Naive thymus-derived CD8-positive, alpha-beta T cell (primary cell): ENCODE measurements at regions not wholly inside any gene's neighbourhood (a gene's known extent, or its start where the extent isn't known, plus 50 kb on each side); places are given as distances from the start of the nearest gene placed in this dataset.
"Not testable (repeated sequence)": the region's sequence is repeated elsewhere in the genome, so short reads cannot be mapped to it uniquely, and the experiment has no call there.

ENCODE experiments used
- ATAC-seq, 2 donors: fragments of 150-1000 bp; cut with Tn5 transposase in 1 of 2; sonication (Bioruptor Pico), chemical (Tn5 transposase) in 1 of 2; 1 replicate in 1 of 2; 2 replicates in 1 of 2; pipeline ENCODE4 v1.10.0; 2021; ENCODE audit warnings: mild to moderate bottlenecking in 2 of 2, moderate library complexity in 2 of 2
- POLR2A ChIA-PET: fragments of 350-600 bp; sonication (Branson Sonifier 250); formaldehyde crosslinking; loops from one replicate; lab custom pipeline; 2021; ENCODE audit warnings: antibody characterized with exemption; lab: Charles Lee
- DNase-seq, 10 donors: peaks; one replicate each; pipeline versions ENCODE4 v3.0.0 to v3.0.0-alpha.2; 2020 to 2022
- H3K27ac Mint-ChIP-seq, 10 donors: one replicate each; pipeline ENCODE4 v1.8.0; 2020 to 2022; ENCODE audit warnings: mild to moderate bottlenecking in 10 of 10, mixed read lengths in 10 of 10, moderate library complexity in 4 of 10, inconsistent platforms in 1 of 10
- H3K27me3 Mint-ChIP-seq, 5 donors: one replicate each; pipeline ENCODE4 v1.8.0; 2021 to 2022; ENCODE audit warnings: mixed read lengths in 5 of 5
- H3K36me3 Mint-ChIP-seq, 3 donors: one replicate each; pipeline ENCODE4 v1.8.0; 2020 to 2022; ENCODE audit warnings: mixed read lengths in 3 of 3, mild to moderate bottlenecking in 2 of 3, inconsistent platforms in 1 of 3
- H3K4me1 Mint-ChIP-seq, 4 donors: one replicate each; pipeline ENCODE4 v1.8.0; 2021 to 2022; ENCODE audit warnings: mixed read lengths in 4 of 4
- H3K4me3 Mint-ChIP-seq, 10 donors: one replicate each; pipeline ENCODE4 v1.8.0; 2020 to 2022; ENCODE audit warnings: mild to moderate bottlenecking in 10 of 10, mixed read lengths in 10 of 10, moderate library complexity in 6 of 10, inconsistent platforms in 1 of 10
- H3K9me3 Mint-ChIP-seq, 9 donors: one replicate each; pipeline ENCODE4 v1.8.0; 2020 to 2022; ENCODE audit warnings: mixed read lengths in 9 of 9, mild to moderate bottlenecking in 3 of 9, inconsistent platforms in 1 of 9, moderate library complexity in 1 of 9

DNA sequence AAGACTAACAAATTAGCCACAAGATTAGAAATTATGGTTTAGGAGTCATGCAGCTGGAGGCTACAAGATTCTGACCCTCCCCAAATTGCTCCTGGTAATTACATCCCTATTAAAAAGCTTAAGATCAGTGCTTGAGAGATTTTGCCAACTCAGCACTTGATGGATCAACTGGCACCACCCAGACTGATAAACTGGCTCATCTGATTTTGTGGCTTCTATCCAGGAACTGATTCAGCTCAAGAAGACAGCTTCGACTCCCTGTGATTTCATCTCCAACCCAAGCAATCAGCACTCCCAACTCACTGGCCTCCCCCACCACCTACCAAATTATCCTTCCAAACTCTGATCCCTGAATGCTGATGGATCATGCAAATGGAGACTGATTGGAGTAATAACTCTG, 94.8 kb downstream of the TNFRSF13B start:
- ATAC-seq = no peak
- peaks cover 0 to 20% (median 3%) of the 10 kb centered on the region in 9 donors for H3K9me3 Mint-ChIP-seq
- H3K36me3 Mint-ChIP-seq = peaks cover 0 to 19% (median 0%) of the 10 kb centered on the region in 3 donors
- no peak overlapping the region for H3K27ac Mint-ChIP-seq
- H3K4me1 Mint-ChIP-seq = no peaks in the 10 kb centered on the region
- H3K27me3 Mint-ChIP-seq = peaks cover 0 to 11% (median 6%) of the 10 kb centered on the region in 5 donors
- POLR2A ChIA-PET = no interaction called here
- H3K4me3 Mint-ChIP-seq = no peak overlapping the region
- DNase-seq = no peak

DNA sequence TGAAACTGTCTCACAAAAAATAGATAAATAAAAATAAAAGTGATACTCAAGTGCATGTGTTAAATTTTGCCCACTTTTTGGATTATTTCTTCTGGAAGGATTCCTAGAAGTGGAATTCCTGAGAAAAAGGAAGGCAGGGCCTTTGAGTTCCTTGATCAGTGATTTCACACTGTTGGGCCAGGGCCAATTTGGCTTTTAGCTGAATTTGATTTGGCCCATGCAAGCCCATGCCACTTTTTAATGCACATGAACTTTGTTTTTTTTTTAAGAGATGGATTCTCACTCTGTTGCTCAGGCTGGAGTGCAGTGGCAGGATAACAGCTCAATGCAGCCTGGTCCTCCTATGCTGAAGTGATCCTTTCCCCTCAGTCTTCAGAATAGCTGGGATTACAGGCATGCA, 96.3 kb downstream of the TNFRSF13B start:
- no peak for ATAC-seq
- no peak for DNase-seq
- Mint-ChIP-seq H3K27ac (no peak overlapping the region), H3K27me3 (peaks cover 0 to 11% (median 6%) of the 10 kb centered on the region in 5 donors), H3K36me3 (peaks cover 0 to 19% (median 0%) of the 10 kb centered on the region in 3 donors), H3K4me3 (no peak overlapping the region), H3K4me1 (no peaks in the 10 kb centered on the region), H3K9me3 (peaks cover 0 to 20% (median 3%) of the 10 kb centered on the region in 9 donors)
- POLR2A ChIA-PET = no interaction called here

DNA sequence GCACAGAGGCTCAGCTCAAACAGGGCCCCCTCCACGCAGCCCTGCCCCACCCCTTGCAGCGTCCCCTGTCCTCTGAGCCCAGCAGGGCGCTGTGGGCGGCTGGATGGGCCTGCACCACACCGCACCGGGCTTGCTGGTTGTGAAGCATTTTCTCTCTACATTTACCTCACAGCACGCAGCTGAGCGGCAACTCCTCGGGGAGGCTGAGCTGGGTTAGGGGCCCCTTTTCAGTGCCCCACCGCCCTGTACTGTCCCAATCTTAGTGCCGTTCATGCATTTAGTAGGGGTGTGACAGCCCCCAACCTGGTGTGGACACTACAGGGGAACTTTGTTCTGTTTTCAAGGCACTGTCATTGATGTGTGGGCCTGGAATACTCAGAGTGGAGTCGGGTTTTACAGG, 97.7 kb downstream of the TNFRSF13B start:
- H3K4me3 Mint-ChIP-seq, POLR2A ChIA-PET, H3K4me1 Mint-ChIP-seq, ATAC-seq, DNase-seq, H3K27ac Mint-ChIP-seq: not testable (repeated sequence)
- peaks cover 0 to 20% (median 3%) of the 10 kb centered on the region in 9 donors for H3K9me3 Mint-ChIP-seq
- peaks cover 0 to 19% (median 0%) of the 10 kb centered on the region in 3 donors for H3K36me3 Mint-ChIP-seq
- H3K27me3 Mint-ChIP-seq = peaks cover 0 to 11% (median 5%) of the 10 kb centered on the region in 5 donors

DNA sequence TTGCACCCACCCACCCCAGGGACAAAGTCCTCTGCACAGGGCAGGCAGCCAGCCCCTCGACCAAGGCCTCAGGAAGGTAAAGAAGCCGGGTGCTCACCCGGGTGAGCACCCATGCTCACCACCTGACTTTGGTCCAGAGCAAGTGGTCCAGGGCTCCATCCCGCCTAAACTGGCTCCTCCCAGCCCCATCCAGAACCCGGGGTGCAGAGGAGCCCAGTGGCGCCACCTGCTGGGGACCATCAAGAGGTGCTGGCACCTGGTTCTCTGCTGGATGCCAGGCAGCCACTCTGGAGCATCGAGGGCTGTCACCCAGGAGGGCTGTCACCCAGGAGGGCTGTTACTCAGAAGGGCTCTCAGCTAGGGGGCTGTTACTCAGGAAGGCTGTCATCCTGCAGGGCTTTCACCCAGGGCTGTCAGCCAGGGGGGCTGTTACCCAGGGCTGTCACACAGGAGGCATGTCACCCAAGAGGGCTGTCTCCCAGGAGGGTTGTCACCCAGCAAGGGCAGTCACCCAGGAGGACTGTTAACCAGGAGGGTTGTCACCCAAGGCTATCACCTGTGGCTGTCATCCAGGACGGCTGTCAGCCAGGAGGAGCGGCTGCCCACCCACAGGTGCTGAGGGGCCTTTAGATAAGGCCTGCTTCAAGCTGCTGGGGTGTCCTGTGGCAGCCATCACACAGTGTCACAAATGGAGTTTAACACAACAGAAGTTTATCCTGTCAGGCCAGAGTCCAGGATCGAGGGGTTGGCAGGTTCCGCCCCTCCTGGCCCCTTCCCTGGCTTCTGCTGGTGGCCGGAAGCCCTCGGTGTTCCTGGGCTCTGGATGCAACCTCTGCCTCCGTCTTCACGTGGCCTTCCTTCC, 98.5 kb downstream of the TNFRSF13B start:
- no peaks in the 10 kb centered on the region for H3K4me1 Mint-ChIP-seq
- H3K4me3 Mint-ChIP-seq = no peak overlapping the region
- POLR2A ChIA-PET = no interaction called here
- H3K27ac Mint-ChIP-seq = peak overlapping the region in 1 of 10 donors; percentile 78
- H3K27me3 Mint-ChIP-seq = peaks cover 0 to 7% (median under 1%) of the 10 kb centered on the region in 5 donors
- H3K36me3 Mint-ChIP-seq = peaks cover 0 to 12% (median 0%) of the 10 kb centered on the region in 3 donors
- DNase-seq (peak in 4 of 10 donors; percentile 7 to 27 (median 12)), ATAC-seq (peak; percentile 30 to 42)
- H3K9me3 Mint-ChIP-seq = peaks cover 0 to 18% (median 3%) of the 10 kb centered on the region in 9 donors

DNA sequence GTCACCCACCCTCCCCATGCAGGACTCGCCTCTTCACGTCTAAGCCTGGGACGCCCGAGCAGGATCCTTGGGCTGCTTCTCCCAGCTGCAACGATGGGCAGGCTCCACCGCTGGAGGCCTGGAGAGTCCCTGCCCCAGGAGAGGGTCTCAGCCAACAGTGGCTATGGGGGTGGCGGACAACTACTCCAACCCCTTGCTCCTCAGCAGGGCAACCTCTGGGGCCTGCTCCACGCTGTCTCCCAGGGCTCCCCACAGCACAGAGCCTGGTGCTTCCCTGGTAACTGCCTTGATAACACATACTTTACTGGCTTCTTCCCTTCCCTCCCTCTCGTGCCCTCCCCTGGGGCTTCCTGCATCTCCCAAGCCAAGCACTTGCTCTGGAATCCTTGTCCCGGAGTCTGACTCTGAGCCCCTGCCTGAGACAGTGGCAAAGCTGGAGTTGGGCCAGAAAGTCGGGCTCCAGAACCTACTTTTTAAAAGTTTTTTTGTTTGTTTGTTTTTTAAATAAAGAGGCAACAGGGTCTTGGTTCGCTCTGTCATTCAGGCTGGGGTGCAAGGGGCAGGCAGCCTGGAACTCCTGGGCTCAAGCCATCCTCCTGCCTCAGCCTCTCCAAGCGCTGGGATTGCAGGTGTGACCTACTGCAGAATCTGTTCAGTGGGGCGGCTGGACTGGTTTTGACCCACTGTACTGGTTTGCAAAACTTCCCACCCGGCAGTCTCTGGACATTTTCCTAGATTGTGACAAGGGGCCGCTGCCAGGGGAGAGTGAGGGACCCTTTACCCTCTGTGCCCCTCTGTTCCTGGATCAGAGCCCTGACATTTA, 99.4 kb downstream of the TNFRSF13B start:
- H3K4me1 Mint-ChIP-seq = no peaks in the 10 kb centered on the region
- no peak overlapping the region for H3K27ac Mint-ChIP-seq
- no peak for DNase-seq
- H3K27me3 Mint-ChIP-seq = peaks cover 0 to 6% (median 0%) of the 10 kb centered on the region in 5 donors
- no peak for ATAC-seq
- H3K36me3 Mint-ChIP-seq = peaks cover 0 to 7% (median 0%) of the 10 kb centered on the region in 3 donors
- H3K9me3 Mint-ChIP-seq = peaks cover 0 to 9% (median 3%) of the 10 kb centered on the region in 9 donors
- POLR2A ChIA-PET = no interaction called here
- H3K4me3 Mint-ChIP-seq = no peak overlapping the region

DNA sequence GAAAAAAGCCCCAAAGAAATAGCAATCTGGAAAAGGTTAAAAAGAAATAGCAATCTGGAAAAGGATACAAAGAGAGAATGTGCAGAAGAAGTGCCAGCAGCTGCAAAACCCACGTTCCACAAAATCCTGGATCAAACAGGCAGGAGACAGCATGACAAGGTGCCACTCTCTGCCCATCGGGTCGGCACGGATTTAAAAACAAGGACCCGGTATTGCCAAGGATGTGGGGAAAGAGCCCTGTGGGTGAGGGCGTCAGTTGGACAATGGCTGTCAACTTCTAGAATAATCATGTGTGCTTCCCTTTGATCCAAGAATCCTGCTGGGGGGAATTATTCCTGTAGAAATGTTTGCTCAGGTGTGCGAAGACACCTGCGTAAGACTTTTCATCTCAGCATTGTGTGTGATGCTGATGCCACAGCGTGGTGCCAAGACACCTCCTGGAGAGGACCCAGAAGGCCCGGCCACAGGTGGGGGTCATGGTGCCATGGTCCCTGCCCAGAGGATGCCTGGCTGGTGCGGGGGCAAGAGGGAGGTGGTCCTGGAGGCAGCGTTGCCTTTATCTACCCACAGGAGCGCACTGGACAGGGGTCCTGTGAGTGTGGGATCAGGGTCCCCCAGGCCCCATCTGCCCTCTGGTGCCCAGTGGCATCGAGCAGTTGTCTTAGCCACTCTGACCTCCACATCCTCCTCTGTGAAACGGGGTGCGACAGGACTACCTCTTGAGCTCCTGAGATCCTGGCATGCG, 100.3 kb downstream of the TNFRSF13B start:
- H3K9me3 Mint-ChIP-seq, H3K4me3 Mint-ChIP-seq, H3K4me1 Mint-ChIP-seq, POLR2A ChIA-PET, H3K27me3 Mint-ChIP-seq, H3K36me3 Mint-ChIP-seq, H3K27ac Mint-ChIP-seq, DNase-seq, ATAC-seq: not testable (repeated sequence)

DNA sequence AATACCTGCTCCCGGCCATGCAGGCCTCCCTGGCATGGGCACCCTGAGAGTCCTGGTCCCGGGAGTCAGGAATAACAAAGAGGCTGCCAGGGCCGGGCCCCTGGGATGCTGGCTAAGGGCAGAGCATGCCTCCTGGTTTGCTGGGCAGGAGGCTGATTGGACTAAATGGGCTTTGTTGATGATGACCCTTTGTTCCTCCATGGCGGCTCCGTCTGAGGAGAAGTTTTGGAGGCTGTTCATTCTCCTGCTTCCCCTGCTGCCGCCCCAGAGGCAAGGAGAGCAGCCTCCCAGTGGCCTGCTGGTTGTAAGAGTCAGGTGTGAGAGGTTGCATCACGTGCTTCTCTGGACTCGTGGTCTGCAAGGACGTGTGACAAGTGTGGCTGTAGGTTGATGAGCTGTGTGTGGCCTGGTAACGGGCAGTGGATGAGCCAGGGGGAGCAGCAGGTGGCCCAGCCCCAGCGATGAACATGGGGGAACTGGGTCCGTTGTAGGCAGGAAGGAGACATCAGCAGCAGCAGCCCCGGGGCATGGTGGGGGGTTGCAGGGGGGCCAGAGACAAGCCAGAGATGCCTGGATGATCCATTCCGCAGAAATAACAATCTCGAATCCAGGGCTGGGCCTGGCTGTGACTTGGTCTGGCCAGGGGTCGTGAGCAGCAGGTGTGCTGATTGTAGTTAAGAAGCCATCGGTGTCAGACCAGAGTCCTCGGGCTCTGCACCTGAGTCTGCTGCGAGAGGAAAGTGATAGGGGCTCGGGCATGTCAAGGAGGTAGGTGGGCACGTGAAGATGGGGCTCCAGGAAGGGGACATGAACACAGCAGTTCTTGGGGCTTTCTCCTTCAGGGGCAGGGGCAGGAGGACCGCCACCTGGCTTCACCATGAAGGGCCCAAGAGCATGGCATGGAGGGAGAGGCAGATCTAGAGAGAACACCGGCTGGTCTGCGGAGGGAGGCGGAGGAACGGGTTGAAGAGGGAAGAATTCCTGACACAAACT, 101.4 kb downstream of the TNFRSF13B start:
- Mint-ChIP-seq H3K36me3 (no peaks in the 10 kb centered on the region), H3K9me3 (no peaks in the 10 kb centered on the region), H3K27ac (peak overlapping the region in 1 of 10 donors; percentile 50), H3K4me3 (no peak overlapping the region), H3K27me3 (peaks cover 0 to 2% (median 0%) of the 10 kb centered on the region in 5 donors), H3K4me1 (no peaks in the 10 kb centered on the region)
- POLR2A ChIA-PET = no interaction called here
- DNase-seq = no peak
- no peak for ATAC-seq

DNA sequence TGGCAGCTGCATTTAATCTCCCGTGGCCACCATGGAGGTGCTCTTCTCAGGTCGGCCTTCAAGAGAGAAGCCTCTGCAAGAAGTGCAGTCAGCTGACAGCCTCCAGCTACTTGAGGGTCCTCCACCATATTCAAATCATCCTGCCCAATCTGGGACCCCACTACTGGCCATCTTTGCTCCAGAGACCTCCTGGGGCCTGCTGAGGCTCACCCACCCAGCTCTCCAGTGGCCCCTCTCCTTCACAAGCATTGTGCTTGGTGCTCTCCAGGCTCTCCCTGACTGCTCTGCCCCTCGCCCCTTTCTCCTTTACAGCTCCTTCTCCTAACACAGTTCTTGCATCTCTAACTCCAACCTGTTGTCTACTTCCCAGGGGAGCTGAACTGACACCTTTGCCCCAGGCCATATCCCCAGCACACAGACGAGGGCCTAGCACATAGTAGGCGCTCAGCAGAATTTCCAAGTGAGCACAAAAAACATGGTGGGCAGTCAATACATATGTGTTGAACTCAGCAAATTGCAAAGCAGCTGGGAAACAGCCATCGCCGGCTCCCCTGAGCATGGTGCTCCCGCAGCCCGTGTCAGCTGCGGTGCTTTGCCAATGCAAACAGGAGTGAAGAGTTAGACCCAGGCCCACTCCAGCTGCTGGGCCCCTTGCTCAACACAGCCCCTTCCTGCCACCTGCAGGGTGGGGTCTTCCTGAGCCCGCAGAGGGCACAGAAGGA, 102.2 kb downstream of the TNFRSF13B start:
- H3K9me3 Mint-ChIP-seq, DNase-seq, POLR2A ChIA-PET, H3K4me3 Mint-ChIP-seq, H3K36me3 Mint-ChIP-seq, H3K27ac Mint-ChIP-seq, H3K4me1 Mint-ChIP-seq, ATAC-seq, H3K27me3 Mint-ChIP-seq: not testable (repeated sequence)

DNA sequence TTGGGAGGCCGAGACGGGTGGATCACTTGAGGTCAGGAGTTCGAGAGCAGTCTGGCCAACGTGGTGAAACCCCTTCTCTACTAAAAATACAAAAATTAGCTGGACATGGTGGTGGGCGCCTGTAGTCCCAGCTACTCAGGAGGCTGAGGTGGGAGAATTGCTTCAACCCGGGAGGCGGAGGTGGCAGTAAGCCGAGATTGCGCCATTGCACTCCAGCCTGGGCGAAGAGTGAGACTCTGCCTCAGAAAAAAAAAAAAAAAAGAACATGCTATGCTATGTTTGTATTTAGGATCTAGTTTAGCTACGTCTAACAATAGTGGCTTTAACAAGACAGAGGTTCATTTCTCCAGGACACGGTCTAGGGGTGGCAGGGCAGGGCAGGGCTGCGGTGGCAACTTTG, 103.3 kb downstream of the TNFRSF13B start:
- not testable (repeated sequence) for H3K27me3 Mint-ChIP-seq, H3K4me3 Mint-ChIP-seq, H3K9me3 Mint-ChIP-seq, ATAC-seq, H3K27ac Mint-ChIP-seq, H3K36me3 Mint-ChIP-seq, H3K4me1 Mint-ChIP-seq, DNase-seq
- POLR2A ChIA-PET = interaction anchor here (0.6 kb wide), 1 partner anchor 36 kb away, joined by 3 read pairs; no protein-coding TSS in a partner anchor

DNA sequence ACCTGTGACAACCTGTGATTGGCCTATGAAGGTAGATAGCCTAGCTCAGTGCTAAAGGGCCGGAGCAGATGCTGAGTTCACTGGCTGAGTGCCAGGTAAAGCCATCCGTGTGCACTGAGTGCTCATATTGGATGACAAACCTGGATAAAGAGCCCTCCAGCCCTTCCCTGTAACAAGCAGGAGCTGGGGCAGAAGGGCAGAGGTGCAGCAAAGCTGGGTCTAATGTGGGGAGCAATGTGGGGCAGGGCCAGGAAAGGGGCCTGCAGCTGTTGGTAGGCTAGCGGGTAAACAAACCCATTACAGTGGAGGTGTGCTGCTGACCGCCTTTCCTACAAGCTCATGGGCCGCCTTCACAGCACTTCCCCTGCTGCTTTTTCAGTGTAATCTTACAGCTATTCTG, 104.4 kb downstream of the TNFRSF13B start:
- POLR2A ChIA-PET, H3K4me1 Mint-ChIP-seq, ATAC-seq, H3K27me3 Mint-ChIP-seq, H3K4me3 Mint-ChIP-seq, H3K27ac Mint-ChIP-seq, H3K9me3 Mint-ChIP-seq, DNase-seq, H3K36me3 Mint-ChIP-seq: not testable (repeated sequence)

DNA sequence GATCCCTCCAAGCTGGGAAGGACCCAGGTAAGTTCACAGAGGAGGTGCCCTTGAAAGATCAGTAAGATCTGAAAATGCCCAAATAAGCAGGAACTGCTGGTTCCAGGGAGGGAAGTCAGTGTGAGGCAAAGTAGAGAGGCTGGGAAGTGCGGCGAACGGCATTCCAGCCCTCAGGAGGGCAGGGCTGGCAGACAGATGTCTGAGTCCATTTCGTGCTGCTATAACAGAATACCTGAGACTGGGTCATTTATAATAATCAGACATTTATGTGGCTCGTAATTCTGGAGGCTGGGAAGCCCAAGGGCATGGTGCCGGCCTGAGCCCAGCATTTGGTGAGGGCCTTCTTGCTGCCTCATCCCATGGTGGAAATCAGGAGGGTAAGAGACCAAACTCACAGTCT, 105.1 kb downstream of the TNFRSF13B start:
- H3K9me3 Mint-ChIP-seq, H3K27me3 Mint-ChIP-seq, DNase-seq, POLR2A ChIA-PET, ATAC-seq, H3K4me3 Mint-ChIP-seq, H3K36me3 Mint-ChIP-seq, H3K27ac Mint-ChIP-seq, H3K4me1 Mint-ChIP-seq: not testable (repeated sequence)
